ENCODE measurements at regions not wholly inside any gene's neighbourhood (a gene's known extent, or its start where the extent isn't known, plus 50 kb on each side); places are given as distances from the start of the nearest gene placed in this dataset.

- Histone ChIP-seq H3K9me2 (no peaks in the 10 kb centered on the region), H3K36me3 (replicated peaks in 1 of 2; ENCODE audit: control insufficient read depth in 1 of 2, insufficient read depth in 2 of 2, low read length in 1 of 2) (no peaks in the 10 kb centered on the region), H3F3A (replicated peaks; ENCODE audit: insufficient read depth) (no peaks in the 10 kb centered on the region), H3K9ac (no peak overlapping the region), H4K20me1 (ENCODE audit: insufficient read depth) (no peaks in the 10 kb centered on the region), H2AFZ (ENCODE audit: low read depth) (no peak overlapping the region), H3K4me3 (ENCODE audit: low read depth in 2 of 2, low read length in 1 of 2) (no peak overlapping the region), H3K9me3 (peaks cover 3% of the 10 kb centered on the region; the same call in 1 of the 2 replicates), H3K4me1 (ENCODE audit: control insufficient read depth in 1 of 2, insufficient read depth in 2 of 2, low read depth in 1 of 2, low read length in 1 of 2) (no peaks in the 10 kb centered on the region), H3K4me2 (no peak overlapping the region), H3K79me2 (ENCODE audit: insufficient read depth) (no peaks in the 10 kb centered on the region), H3K27me3 (ENCODE audit: insufficient read depth) (no peaks in the 10 kb centered on the region), H3K27ac (ENCODE audit: low read depth in 2 of 2, low read length in 1 of 2) (no peak overlapping the region)
- WGBS (ENCODE audit: low lambda C conversion rate), result 19% methylated on average over 1 of the region's 1 CpG
- POLR2A ChIA-PET, result no interaction called here
- DNase-seq, result no peak
- TF ChIP-seq SMC3 (IDR thresholded peaks at IDR 0.05; ENCODE audit: low read depth, low read length), result no peak
- TF ChIP-seq NRF1 (IDR thresholded peaks at IDR 0.05; ENCODE audit: low read depth, low read length), result no peak
- no peak for TF ChIP-seq SIN3A (IDR thresholded peaks at IDR 0.05; ENCODE audit: borderline replicate concordance, low read depth, low read length)
- TF ChIP-seq CHD2 (IDR thresholded peaks at IDR 0.05; ENCODE audit: low read length, partially characterized antibody), result no peak
- TF ChIP-seq NFIC (IDR thresholded peaks at IDR 0.05; ENCODE audit: borderline replicate concordance), result no peak
- TF ChIP-seq RXRA (IDR thresholded peaks at IDR 0.05; ENCODE audit: borderline replicate concordance, low read depth), result no peak
- TF ChIP-seq EP300 (IDR thresholded peaks at IDR 0.05; ENCODE audit: borderline replicate concordance in 1 of 2, low read depth in 1 of 2, low read length in 1 of 2), result no peak
- TF ChIP-seq, protein P1, sequence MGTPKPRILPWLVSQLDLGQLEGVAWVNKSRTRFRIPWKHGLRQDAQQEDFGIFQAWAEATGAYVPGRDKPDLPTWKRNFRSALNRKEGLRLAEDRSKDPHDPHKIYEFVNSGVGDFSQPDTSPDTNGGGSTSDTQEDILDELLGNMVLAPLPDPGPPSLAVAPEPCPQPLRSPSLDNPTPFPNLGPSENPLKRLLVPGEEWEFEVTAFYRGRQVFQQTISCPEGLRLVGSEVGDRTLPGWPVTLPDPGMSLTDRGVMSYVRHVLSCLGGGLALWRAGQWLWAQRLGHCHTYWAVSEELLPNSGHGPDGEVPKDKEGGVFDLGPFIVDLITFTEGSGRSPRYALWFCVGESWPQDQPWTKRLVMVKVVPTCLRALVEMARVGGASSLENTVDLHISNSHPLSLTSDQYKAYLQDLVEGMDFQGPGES (IDR thresholded peaks at IDR 0.05; ENCODE audit: low read depth, low read length), result no peak
- TF ChIP-seq, protein P2, sequence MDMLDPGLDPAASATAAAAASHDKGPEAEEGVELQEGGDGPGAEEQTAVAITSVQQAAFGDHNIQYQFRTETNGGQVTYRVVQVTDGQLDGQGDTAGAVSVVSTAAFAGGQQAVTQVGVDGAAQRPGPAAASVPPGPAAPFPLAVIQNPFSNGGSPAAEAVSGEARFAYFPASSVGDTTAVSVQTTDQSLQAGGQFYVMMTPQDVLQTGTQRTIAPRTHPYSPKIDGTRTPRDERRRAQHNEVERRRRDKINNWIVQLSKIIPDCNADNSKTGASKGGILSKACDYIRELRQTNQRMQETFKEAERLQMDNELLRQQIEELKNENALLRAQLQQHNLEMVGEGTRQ (IDR thresholded peaks at IDR 0.05; ENCODE audit: borderline replicate concordance, low read depth, low read length), result no peak
- no peak for TF ChIP-seq REST (IDR thresholded peaks at IDR 0.05; ENCODE audit: low read depth, low read length)
- TF ChIP-seq ELF1 (IDR thresholded peaks at IDR 0.05), result no peak
- TF ChIP-seq, protein P3, sequence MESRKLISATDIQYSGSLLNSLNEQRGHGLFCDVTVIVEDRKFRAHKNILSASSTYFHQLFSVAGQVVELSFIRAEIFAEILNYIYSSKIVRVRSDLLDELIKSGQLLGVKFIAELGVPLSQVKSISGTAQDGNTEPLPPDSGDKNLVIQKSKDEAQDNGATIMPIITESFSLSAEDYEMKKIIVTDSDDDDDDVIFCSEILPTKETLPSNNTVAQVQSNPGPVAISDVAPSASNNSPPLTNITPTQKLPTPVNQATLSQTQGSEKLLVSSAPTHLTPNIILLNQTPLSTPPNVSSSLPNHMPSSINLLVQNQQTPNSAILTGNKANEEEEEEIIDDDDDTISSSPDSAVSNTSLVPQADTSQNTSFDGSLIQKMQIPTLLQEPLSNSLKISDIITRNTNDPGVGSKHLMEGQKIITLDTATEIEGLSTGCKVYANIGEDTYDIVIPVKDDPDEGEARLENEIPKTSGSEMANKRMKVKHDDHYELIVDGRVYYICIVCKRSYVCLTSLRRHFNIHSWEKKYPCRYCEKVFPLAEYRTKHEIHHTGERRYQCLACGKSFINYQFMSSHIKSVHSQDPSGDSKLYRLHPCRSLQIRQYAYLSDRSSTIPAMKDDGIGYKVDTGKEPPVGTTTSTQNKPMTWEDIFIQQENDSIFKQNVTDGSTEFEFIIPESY (IDR thresholded peaks at IDR 0.05; ENCODE audit: borderline replicate concordance, low read depth), result no peak
- TF ChIP-seq RAD21 (IDR thresholded peaks at IDR 0.05; ENCODE audit: low read length), result no peak
- no peak for TF ChIP-seq MEF2A (IDR thresholded peaks at IDR 0.05; ENCODE audit: borderline replicate concordance, low read depth)
- no peak for TF ChIP-seq POLR2AphosphoS5 (IDR thresholded peaks at IDR 0.05; ENCODE audit: low read depth, low read length)
- no peak for TF ChIP-seq FOSL2 (IDR thresholded peaks at IDR 0.05; ENCODE audit: borderline replicate concordance, low read depth)
- no peak for TF ChIP-seq FOXM1 (IDR thresholded peaks at IDR 0.05; ENCODE audit: low read depth)
- no peak for TF ChIP-seq RFX5 (IDR thresholded peaks at IDR 0.05; ENCODE audit: low read length)
- TF ChIP-seq, protein P4, sequence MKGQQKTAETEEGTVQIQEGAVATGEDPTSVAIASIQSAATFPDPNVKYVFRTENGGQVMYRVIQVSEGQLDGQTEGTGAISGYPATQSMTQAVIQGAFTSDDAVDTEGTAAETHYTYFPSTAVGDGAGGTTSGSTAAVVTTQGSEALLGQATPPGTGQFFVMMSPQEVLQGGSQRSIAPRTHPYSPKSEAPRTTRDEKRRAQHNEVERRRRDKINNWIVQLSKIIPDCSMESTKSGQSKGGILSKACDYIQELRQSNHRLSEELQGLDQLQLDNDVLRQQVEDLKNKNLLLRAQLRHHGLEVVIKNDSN (IDR thresholded peaks at IDR 0.05; ENCODE audit: borderline replicate concordance, low read depth), result no peak
- CTCF ChIA-PET, result no interaction called here
These were observed 367.3 kb downstream of the TUSC1 start for GRCh38 chr9:25310961-25311360.
